ENCODE measurements at regions not wholly inside any gene's neighbourhood (a gene's known extent, or its start where the extent isn't known, plus 50 kb on each side); places are given as distances from the start of the nearest gene placed in this dataset.

- Histone ChIP-seq H3K14ac (ENCODE audit: insufficient read depth, low read length) (no peak overlapping the region), H4K5ac (ENCODE audit: insufficient read length, low read depth, low read length) (no peak overlapping the region), H3K9me3 (ENCODE audit: control insufficient read depth, low read depth, low read length) (no peaks in the 10 kb centered on the region), H4K8ac (replicated peaks; ENCODE audit: insufficient read length, low read depth, low read length) (no peak overlapping the region), H2AK5ac (ENCODE audit: insufficient read length, low read length) (no peak overlapping the region), H3K4ac (ENCODE audit: low read depth, low read length) (no peak overlapping the region), H4K20me1 (ENCODE audit: control insufficient read depth, insufficient read depth, insufficient read length) (no peaks in the 10 kb centered on the region), H3K27me3 (ENCODE audit: insufficient read depth, low read length) (no peaks in the 10 kb centered on the region), H3K23ac (ENCODE audit: insufficient read length, low read depth, low read length) (no peak overlapping the region), H3K4me2 (ENCODE audit: insufficient read depth, insufficient read length, low read length) (no peak overlapping the region), H2AFZ (ENCODE audit: low read length) (no peak overlapping the region), H3K79me1 (ENCODE audit: insufficient read depth, low read depth, low read length, poor library complexity, severe bottlenecking) (no peaks in the 10 kb centered on the region), H2BK12ac (ENCODE audit: insufficient read length, low read depth, low read length) (no peak overlapping the region), H3T11ph (ENCODE audit: low read length) (no peak overlapping the region), H3K79me2 (ENCODE audit: insufficient read depth, low read length) (no peaks in the 10 kb centered on the region), H3K4me1 (ENCODE audit: insufficient read depth, low read length) (no peaks in the 10 kb centered on the region), H3K23me2 (ENCODE audit: insufficient read length, low read depth, low read length, poor library complexity, severe bottlenecking) (no peaks in the 10 kb centered on the region), H3K9ac (ENCODE audit: extremely low read depth, insufficient read length, low read length) (no peak overlapping the region), H2BK15ac (ENCODE audit: low read depth, low read length) (no peak overlapping the region), H2BK120ac (ENCODE audit: low read depth, low read length, poor library complexity, severe bottlenecking) (no peak overlapping the region), H3K27ac (ENCODE audit: insufficient read length, low read depth, low read length) (no peak overlapping the region), H2BK20ac (ENCODE audit: low read depth, low read length, poor library complexity, severe bottlenecking) (no peak overlapping the region), H3K18ac (ENCODE audit: insufficient read length, low read depth, low read length) (no peak overlapping the region), H2BK5ac (ENCODE audit: insufficient read length, low read length) (no peak overlapping the region), H4K91ac (ENCODE audit: insufficient read length, low read depth, low read length) (no peak overlapping the region), H3K56ac (ENCODE audit: insufficient read length, low read depth, low read length) (no peak overlapping the region)
- no peak overlapping the region for H3K4me3 Mint-ChIP-seq
- no peaks in the 10 kb centered on the region for H3K9me3 Mint-ChIP-seq
- no peak overlapping the region for H3K27ac Mint-ChIP-seq
- H3K27me3 Mint-ChIP-seq (ENCODE audit: low read depth): no peaks in the 10 kb centered on the region; the same call in 1 of the 2 replicates
- TF ChIP-seq CTCF (conservative IDR thresholded peaks at IDR 0.05): no peak
- no peaks in the 10 kb centered on the region for H3K36me3 Mint-ChIP-seq (ENCODE audit: insufficient read depth in 1 of 3, low read depth in 3 of 3)
- H3K4me1 Mint-ChIP-seq: no peaks in the 10 kb centered on the region
- no CpG with 5 or more reads among the region's 3 CpGs for WGBS (ENCODE audit: extremely low coverage, insufficient read length, low lambda C conversion rate)
- no peak for DNase-seq
Measured at GRCh38 chr4:79013756-79014155, 74.5 kb upstream of the PAQR3 start.

Data from H9 (cell line).